AML-193 (cell line): ENCODE measurements at regions not wholly inside any gene's neighbourhood (a gene's known extent, or its start where the extent isn't known, plus 50 kb on each side); places are given as distances from the start of the nearest gene placed in this dataset.
"Not testable (repeated sequence)": the region's sequence is repeated elsewhere in the genome, so short reads cannot be mapped to it uniquely, and the experiment has no call there.

Experiments
- DNase-seq, 2 experiments: peaks; one replicate each; lab custom pipeline; 2025; lab: John Stamatoyannopoulos, UW

- no peak for DNase-seq
Observed at GRCh38 chr12:75674393-75674792, 163.0 kb upstream of the KRR1 start.

- DNase-seq, result no peak
Observed at GRCh38 chr12:75672200-75672599, 160.8 kb upstream of the KRR1 start.

- no peak for DNase-seq
Observed at GRCh38 chr12:75670216-75670615, 158.8 kb upstream of the KRR1 start.

DNA sequence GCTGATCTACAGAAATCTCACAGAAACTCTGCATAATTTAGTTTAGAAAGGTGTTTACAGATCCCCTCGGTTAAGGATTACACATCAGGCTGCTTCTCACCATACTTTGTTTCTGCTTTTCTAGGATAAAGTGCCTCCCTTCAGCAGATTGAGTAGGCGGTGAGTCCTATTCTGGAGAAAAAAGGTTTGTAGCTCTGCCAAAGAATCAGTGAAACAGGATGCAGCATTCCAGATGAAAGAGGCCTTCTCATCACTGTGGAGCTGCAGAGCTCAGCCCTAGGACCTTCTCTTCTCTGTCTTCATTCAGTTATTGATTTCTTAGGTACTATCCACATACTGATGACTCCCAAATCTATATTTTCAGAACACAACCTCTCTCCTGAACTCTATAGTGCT is 155.5 kb upstream of the KRR1 start:
- no peak for DNase-seq

- DNase-seq, result no peak
Observed at GRCh38 chr12:75666126-75666938, 154.9 kb upstream of the KRR1 start.

GRCh38 chr12:75665216-75665615 is 153.8 kb upstream of the KRR1 start:
- DNase-seq, result no peak

DNA sequence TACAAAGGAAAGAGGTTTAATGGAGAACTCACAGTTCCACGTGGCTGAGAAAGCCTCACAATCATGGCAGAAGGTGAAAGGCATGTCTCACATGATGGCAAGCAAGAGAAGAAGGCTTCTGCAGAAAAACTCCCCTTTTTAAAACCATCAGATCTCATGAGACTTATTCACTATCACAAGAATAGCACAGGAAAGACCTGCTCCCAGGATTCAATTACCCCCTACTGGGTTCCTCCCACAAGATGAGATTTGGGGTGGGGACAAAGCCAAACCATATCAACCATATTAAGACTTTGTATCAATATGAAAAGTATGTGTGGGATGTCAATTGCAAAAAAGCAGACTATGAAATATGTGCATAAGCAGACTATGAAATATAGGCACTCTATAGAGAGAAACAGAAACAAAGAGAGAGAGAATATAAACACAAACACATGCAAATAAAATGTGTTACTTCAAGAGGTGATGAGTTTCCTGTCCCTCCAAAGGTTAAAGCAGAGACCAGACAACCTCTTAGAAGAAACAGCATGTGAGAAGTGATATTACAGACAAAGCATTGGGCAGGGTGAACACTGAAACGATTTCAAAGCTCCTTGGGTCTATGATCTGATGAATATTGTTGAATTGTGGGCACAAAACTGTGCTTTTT is 151.2 kb upstream of the KRR1 start:
- DNase-seq, result no peak

- DNase-seq, result no peak
Observed at GRCh38 chr12:75661908-75662307, 150.5 kb upstream of the KRR1 start.

GRCh38 chr12:75660805-75661404 is 149.5 kb upstream of the KRR1 start:
- no peak for DNase-seq

DNA sequence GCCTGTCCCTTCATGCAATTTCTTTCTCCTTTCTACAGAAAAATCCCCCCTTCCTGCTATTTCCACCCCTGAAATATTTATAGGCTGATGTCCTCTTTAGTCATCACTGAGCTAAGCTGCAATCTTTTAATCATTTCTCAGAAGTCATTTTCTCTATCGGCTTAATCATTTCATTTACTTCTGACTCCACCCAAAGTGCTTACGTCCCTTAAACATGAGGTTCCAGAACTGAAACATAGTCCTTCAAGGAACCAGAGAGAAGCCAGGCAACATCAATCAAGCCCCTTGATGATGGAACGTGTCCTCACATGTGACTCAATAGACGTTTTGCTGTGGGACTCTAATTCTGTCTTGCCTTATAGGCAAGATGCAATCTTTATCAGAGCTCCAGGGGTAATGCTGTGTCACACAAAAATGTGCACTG is 148.7 kb upstream of the KRR1 start:
- no peak for DNase-seq

DNA sequence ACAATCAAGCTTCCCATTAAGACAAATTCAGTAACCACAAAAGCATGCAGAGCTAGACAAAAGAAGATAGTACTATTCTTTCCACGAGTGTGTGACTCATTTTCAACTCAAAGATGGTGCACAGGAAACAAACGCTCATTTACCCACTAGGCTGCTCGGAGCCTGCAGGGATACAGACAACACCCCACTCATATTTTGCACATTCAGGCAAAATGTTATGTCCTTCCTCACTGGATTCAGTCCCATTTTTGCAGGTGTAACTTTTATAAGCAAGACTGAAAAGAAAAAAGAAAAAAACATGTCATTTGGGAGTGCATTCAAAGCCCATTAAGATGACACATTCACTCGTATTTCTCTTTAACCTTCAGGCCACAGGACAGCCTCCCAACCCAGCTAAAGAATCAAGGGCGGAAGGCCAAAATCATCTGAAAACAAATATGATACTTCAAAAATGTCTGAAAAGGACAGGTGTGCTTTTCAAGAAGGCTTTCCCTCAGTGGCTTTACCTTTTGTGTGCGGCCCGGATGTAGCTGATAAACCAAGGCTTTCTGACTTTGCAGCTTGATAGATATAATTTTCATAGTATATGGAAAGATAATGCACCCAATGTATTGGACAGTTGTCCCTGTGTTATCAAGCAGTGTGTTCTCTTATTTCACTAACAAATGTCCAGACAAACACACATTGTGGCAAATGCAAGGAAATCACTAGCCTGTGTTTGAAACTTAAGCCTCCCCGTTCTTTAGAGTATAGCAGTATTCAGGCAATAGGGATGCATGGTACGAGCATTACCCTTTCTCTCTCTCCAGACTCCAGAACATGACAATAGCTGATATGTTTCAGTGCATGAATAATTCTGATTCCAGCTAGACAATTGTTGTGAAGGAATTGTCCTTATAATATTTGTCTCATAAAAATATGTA is 147.8 kb upstream of the KRR1 start:
- DNase-seq, result no peak

DNA sequence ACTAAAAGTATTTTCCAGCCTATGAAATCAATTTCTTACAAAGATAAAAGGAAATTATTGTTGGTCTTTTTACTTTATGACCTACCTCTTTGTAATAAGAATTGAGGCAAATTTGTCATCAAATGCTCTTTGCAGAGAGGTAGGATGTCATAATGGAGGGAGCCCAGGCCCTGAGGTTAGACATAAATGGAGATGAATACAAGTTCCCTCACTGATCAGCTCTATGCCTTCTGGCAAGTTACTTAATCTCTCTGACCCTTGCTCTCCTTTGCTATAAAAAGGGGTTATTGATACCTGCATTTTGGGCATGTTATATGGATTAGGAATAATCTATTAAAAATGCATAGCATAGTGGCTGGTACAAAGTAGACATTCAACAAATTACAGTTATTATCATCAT is 146.9 kb upstream of the KRR1 start:
- no peak for DNase-seq

- no peak for DNase-seq
Observed at GRCh38 chr12:75657831-75658230, 146.4 kb upstream of the KRR1 start.

DNA sequence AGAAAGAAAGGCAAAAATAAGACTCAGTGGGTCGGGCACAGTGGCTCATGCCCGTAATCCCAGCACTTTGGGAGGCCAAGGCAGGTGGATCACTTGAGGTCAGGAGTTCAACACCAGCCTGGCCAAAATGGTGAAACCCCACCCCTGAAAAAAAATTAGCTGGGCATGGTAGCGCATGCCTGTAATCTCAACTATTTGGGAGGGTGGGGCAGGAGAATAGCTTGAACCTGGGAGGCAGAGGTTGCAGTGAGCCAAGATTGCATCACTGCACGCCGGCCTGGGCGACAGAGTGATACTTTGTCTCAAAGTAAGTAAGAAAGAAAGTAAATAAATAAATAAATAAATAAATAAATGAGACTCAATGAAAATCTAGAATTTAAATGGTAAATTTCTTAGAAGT is 145.9 kb upstream of the KRR1 start:
- not testable (repeated sequence) for DNase-seq

- no peak for DNase-seq
Observed at GRCh38 chr12:75656648-75657047, 145.2 kb upstream of the KRR1 start.

DNA sequence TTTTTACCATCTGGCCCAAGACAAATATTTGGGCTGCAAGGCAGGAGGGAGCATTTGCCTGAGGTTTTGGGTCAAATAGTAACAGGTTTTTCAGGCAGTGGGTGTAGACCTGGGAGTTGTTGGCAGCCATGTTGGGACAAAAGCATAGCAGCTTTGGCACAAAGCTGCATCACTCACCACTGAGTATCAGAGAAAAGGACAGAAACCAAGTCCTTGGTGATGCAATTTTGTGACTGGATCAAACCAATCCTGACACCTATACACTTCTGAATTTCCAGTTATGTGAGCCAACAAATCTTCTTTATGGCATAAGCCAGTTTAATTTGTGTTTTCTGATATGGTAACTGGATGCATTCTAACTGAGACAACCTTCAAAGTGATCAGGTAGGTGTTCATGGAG is 144.8 kb upstream of the KRR1 start:
- no peak for DNase-seq

- no peak for DNase-seq
Observed at GRCh38 chr12:75655315-75655806, 144.0 kb upstream of the KRR1 start.

DNA sequence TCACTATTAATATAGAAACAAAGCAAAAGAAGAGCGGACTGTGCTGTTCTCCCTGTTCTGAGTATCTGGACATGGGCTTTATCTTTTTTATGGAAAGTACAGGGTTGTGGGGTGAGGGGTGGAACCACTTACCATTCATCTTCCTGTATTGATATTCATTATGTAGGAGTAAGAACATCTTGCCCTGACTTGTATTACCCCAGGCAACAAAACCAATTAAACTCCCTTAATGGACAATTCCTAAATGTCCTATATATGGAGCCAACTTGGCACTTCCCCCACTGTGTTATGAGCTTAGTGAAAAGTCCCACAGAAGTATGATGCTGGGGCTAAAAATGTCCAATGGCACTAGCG is 139.9 kb upstream of the KRR1 start:
- no peak for DNase-seq

GRCh38 chr12:75650595-75651341 is 139.4 kb upstream of the KRR1 start:
- no peak for DNase-seq

DNA sequence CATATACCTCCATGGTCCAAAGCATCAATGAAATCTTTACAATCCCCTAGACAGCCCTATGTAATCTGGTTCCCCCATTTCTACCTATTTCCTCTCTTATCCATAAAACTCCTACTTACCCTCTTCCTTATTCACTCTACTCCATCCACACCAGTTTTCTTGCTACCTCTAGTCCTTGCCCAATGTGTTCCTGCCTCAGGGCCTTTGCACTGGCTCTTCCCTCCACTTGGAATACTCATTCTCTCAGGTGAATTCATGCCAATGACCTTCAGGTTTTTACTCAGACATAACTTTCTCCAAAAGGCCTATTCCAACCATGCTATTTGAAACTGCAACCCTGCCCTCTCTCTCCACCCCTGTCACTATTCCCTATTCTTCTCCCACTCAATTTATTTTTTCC is 138.7 kb upstream of the KRR1 start:
- DNase-seq, result no peak

DNA sequence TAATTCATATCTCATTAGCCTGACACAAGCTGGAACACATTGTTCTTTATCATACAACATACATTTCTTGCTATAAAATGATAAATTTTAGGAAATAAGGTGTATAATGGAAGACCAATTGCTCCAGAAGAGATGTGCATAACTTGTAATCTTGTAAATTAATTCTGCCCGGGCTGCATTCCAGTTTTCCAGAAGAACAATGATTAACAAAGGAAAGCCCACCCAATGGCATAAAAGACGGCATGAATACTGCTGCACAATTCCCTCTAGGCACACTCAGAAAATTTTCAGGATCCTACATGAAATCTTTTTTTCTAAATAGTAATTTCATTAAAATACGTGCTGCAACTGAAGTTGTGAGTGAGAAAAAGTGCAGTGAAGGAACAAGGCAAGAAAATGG is 137.4 kb upstream of the KRR1 start:
- DNase-seq, result no peak
